SW 1271 (cell line): ENCODE measurements at regions not wholly inside any gene's neighbourhood (a gene's known extent, or its start where the extent isn't known, plus 50 kb on each side); places are given as distances from the start of the nearest gene placed in this dataset.
"Not testable (repeated sequence)": the region's sequence is repeated elsewhere in the genome, so short reads cannot be mapped to it uniquely, and the experiment has no call there.

Experiments used
- DNase-seq, 2 experiments: peaks; one replicate each; lab custom pipeline; 2025; lab: John Stamatoyannopoulos, UW

DNA sequence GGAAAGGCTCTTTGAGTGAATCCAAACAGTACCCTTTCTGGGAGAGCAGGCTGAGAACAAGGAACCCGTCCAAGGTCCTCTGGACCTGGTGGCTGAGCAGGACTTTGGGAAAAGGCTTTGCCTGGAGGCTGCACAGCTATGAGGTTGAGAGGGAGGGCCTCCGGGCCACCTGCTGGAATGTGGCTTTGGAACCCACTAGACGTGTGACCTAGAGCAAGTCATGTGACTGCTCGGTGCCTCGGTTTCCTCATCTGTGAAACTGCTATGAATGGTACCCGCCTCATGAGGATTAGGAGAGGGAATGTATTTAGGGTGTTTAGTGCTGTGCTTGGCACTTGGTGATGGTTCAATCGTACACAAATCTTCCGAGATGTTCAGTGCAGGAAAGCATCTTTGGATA is 50.4 kb downstream of the HAPSTR1 start:
- DNase-seq = no peak

DNA sequence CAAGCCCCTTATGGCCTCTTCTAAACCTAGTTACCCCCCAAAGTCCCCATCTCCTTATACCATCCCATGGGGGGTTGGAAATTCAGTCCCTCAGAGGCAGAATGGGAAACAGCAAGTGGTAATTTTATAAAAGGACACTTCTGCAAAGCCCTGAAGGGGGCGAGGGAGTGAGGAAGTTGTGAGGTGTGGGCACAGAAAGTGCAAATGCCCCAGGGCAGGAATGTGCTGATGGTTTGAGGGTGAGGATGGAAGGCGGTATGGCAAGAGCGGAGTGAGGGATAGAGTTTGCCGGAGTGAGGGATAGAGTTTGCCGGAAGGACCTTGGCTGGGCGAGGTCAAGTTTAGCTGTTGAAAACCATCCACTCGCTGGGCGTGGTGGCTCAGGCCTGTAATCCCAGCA is 52.7 kb downstream of the HAPSTR1 start:
- DNase-seq = no peak

- DNase-seq = no peak
These were observed 57.1 kb downstream of the HAPSTR1 start for GRCh38 chr16:9148374-9149015.

GRCh38 chr16:9151074-9151473 is 59.6 kb downstream of the HAPSTR1 start:
- no peak for DNase-seq

DNA sequence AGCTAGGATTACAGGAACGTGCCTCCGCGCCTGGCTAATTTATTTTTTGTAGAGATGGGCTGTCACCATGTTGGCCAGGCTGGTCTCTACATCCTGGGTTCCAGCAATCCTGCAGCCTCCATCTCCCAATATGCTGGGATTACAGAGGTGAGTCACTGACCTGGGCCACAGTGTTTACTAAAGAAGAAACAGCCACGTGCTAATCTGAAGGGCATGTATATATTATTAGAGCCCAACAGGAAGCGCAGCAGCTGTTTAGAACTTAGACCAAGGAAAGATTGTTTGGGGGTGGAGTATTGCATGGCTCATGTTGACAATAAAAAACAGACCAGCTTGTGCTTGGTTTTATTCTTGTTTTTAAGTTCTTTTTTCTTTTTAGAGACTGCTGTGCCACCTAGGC is 60.2 kb downstream of the HAPSTR1 start:
- no peak for DNase-seq

DNA sequence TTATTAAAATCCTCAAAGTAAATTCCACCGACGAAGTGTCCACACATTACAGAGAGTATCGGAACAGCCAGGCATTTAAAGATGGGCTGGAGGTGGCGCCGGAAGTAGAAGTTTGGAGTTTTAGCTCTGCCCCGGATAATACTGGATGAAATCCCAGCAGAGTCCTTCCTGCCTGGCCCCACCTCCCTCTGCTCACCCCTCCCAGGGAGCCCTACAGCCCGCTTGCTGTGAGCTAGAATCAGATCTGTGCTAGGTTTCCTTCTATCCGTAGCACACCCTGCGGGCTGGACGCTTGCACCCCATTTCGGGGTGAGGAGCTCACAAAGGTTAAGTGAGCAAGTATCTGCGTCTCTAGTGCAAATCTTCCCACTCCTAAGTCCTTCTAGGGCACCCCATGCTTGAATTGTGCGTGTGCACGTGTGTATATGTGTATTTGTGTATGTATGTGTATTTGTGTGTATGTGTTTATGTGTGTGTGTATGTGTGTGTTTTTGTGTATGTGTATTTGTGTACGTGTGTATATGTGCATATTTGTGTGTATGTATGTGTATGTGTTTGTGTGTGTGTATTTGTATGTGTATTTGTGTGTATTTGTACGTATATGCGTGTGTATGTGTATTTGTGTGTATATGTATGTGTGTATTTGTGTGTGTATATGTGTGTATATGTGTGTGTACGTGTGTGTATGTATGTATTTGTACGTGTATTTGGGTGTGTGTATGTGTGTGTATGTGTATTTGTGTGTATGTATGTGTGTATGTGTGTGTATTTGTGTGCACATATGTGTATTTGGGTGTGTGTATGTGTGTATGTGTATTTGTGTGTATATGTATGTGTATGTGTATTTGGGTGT is 61.4 kb downstream of the HAPSTR1 start:
- no peak for DNase-seq

DNA sequence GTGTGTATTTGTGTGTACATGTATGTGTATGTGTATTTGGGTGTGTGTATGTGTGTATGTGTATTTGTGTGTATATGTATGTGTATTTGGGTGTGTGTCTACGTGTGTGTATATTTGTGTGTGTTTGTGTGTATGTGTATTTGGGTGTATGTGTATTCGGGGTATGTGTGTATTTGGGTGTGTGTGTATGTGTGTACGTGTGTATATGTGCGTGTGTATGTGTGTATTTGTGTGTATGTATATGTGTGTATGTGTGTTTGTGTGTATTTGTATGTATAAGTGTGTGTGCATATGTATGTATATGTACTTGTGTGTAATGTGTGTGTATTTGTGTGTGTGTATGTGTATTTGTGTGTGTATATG is 62.0 kb downstream of the HAPSTR1 start:
- DNase-seq = no peak

GRCh38 chr16:9154567-9155410 is 63.3 kb downstream of the HAPSTR1 start:
- DNase-seq = no peak

DNA sequence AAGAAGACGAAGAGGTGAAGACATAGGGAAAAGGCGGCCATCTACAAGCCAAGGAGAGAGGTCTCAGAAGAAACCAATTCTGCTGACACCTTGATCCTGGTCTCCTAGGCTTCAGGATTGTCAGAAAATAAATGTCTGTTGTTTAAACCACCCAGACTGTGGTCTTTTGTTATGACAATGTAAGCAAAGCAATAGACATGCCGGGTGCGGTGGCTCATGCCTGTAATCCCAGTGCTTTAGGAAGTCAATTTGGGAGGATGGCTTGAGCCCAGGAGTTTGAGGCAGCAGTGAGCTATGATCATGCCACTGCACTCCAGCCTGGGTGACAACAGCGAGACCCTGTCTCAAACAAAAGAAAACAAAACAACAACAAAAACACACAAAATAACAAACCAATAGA is 64.4 kb downstream of the HAPSTR1 start:
- no peak for DNase-seq

DNA sequence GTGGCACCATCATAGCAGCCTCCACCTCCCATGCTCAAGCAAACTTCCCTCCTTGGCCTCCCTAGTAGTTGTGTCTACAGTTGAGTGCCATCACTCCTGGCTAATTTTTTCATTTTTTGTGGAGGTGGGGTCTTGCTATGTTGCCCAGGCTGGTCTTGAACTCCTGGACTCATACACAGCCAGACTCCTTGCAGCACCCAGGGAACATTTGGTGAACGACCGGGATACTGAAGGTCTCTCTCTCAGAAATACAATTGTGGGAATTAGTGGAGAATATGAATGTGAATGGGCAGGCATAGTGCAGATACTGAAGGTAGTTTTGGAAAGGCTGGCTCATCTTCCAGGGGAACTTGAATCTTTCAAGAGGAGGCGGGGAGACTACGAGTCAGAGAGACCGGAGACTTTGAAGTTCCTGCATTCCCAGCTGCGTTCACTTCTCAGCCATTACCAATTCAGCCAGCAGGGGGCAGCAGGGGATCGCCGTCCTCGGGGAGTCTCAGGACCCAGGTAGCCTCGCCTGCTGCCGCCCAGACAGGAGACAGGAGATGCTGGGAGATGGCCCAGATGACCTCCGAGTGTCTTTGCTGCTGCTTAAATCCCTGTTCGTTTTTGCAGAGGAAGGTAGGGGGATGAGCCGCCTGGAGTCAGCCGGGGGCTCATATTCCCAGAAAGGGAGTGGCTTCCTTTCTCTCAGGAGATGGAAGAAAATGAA is 68.6 kb downstream of the HAPSTR1 start:
- peak in 1 of 2 experiments; percentile 45 for DNase-seq

GRCh38 chr16:9160551-9160911 is 69.1 kb downstream of the HAPSTR1 start:
- no peak for DNase-seq

DNA sequence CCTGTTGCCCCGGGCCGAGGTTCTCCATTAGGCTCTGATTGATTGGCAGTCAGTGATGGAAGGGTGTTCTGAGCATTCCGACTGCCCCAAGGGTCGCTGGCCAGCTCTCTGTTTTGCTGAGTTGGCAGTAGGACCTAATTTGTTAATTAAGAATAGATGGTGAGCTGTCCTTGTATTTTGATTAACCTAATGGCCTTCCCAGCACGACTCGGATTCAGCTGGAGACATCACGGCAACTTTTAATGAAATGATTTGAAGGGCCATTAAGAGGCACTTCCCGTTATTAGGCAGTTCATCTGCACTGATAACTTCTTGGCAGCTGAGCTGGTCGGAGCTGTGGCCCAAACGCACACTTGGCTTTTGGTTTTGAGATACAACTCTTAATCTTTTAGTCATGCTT is 74.2 kb downstream of the HAPSTR1 start:
- no peak for DNase-seq

- not testable (repeated sequence) for DNase-seq
These were observed 75.0 kb downstream of the HAPSTR1 start for GRCh38 chr16:9166326-9166993.

DNA sequence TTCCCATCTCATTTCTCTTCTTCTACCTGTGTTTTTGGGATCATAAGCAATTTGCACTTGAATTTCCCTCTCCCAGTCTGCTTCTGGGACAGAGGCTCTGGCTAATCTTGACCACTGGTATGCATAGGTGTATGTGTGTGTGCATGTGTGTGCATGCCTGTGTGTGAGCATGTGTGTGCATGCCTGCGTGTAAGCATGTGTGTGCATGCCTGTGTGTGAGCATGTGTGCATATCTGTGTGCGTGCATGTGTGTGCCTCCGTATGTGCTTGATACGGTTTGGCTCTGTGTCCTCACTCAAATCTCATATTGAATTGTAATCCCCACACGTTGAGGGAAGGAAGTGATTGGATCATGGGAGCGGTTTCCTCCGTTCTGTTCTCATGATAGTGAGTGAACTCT is 77.7 kb downstream of the HAPSTR1 start:
- no peak for DNase-seq

GRCh38 chr16:9170470-9170869 is 79.0 kb downstream of the HAPSTR1 start:
- no peak for DNase-seq

DNA sequence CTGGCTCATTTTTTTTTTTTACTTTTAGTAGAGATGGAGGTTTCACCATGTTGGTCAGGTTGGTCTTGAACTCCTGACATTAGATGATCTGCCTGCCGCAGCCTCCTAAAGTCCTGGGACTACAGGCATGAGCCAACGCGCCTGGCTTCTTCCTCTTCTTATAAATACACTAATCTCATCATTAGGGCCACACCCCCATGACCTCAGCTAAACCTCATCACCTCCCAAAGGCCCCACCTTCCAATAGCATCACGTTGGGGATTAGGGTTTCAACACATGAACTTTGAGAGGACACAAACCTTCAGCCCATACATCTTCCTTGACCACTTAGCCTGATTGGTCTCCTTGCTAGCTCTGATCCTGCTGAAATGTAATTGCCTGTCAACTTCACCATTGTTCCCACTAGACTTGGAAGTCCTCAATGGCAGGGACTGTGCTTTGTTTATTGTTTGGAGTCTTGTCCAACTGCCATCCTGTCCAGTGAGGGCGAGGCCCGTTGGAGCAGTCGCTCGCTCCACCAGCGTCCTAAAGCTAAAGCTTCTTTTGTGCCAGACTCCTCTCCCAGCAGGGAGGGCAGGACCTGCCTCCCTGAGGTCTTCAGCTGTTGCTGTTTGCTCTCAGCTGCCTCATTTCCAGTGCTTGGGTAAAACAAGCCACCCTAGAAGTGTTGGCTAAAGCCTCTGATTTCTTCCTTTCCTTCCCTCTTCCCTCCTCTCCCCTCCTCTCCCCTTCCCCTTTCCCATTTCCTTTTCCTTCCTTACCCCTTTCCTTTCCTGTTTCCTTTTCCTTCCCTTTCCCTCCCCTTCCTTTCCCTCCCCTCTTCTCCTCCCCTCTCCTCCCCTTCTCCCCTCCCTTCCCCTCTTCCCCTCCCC is 85.3 kb downstream of the HAPSTR1 start:
- no peak for DNase-seq

GRCh38 chr16:9177861-9178260 is 86.4 kb downstream of the HAPSTR1 start:
- DNase-seq = no peak

GRCh38 chr16:9183682-9184353 is 92.4 kb downstream of the HAPSTR1 start:
- DNase-seq = no peak

DNA sequence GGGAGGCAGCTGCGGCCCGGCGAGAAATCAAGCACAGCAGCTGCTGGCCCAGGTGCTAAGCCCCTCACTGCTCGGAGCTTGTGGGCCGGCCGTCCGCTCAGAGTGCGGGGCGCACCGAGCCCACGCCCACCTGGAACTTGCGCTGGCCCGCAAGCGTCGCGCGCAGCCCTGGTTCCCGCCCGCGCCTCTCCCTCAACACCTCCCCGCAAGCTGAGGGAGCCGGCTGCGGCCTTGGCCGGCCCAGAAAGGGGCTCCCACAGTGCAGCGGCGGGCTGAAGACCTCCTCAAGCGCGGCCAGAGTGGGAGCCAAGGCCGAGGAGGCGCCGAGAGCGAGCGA is 92.9 kb downstream of the HAPSTR1 start:
- DNase-seq = no peak

DNA sequence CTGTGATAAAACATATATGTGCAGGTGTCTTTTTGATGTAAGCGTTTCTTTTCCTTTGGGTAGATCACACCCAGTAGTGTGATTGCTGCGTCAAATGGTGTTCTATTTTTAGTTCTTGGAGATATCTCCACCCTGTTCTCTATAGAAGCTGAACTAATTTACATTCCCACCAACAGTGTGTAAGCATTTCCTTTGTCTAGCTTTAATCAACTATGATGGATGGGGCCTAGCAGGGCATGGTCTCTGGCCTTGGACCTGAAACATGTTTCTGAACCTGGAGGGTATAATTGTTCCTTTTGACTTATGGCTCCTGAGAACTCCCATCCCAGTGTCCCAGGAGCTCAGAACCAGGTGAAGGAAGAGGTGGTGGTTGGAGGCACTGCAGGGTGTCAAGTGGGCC is 93.9 kb downstream of the HAPSTR1 start:
- no peak for DNase-seq
